ENCODE measurements at regions not wholly inside any gene's neighbourhood (a gene's known extent, or its start where the extent isn't known, plus 50 kb on each side); places are given as distances from the start of the nearest gene placed in this dataset.

DNA sequence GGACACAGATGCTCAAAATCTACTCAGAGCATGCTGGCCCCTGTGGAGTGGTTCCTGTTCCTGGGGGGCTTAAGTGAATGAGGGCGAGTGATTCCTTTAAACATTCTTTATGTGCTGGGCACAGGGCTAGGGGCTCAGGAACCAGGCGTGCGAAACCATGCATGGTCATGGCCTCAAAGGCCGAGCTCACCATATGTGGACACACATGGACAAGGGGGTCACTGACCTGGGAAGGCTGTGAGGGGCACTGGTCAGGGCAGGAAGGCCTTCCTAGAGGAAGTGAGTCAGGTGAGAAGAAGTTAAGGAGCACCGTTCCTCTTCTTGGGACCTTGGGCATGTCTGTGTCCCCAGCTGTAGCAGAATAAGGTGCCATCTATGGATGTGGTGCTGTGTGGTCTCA lies 74.6 kb upstream of the BHLHE23 start:
- no peak overlapping the region for H2AFZ ChIP-seq (ENCODE audit: low read depth, low read length, severe bottlenecking)
- no peaks in the 10 kb centered on the region for H3F3A ChIP-seq (ENCODE audit: insufficient read depth)
- no peak for TF ChIP-seq EZH2phosphoT487 (conservative IDR thresholded peaks at IDR 0.05; ENCODE audit: low read length)
- TF ChIP-seq, protein P1, sequence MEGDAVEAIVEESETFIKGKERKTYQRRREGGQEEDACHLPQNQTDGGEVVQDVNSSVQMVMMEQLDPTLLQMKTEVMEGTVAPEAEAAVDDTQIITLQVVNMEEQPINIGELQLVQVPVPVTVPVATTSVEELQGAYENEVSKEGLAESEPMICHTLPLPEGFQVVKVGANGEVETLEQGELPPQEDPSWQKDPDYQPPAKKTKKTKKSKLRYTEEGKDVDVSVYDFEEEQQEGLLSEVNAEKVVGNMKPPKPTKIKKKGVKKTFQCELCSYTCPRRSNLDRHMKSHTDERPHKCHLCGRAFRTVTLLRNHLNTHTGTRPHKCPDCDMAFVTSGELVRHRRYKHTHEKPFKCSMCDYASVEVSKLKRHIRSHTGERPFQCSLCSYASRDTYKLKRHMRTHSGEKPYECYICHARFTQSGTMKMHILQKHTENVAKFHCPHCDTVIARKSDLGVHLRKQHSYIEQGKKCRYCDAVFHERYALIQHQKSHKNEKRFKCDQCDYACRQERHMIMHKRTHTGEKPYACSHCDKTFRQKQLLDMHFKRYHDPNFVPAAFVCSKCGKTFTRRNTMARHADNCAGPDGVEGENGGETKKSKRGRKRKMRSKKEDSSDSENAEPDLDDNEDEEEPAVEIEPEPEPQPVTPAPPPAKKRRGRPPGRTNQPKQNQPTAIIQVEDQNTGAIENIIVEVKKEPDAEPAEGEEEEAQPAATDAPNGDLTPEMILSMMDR (IDR thresholded peaks at IDR 0.05; ENCODE audit: insufficient read depth, low read length, poor library complexity, severe bottlenecking): no peak
- H4K20me1 ChIP-seq (ENCODE audit: low read depth, low read length): no peaks in the 10 kb centered on the region
- no peak overlapping the region for H3K9ac ChIP-seq (ENCODE audit: low read length)
- no peaks in the 10 kb centered on the region for H3K9me3 ChIP-seq (ENCODE audit: insufficient read depth, low read length)
- H3K9me2 ChIP-seq (replicated peaks; ENCODE audit: insufficient read depth, low read length): no peaks in the 10 kb centered on the region
- no peaks in the 10 kb centered on the region for H3K79me2 ChIP-seq (ENCODE audit: insufficient read depth, low read length)
- no peaks in the 10 kb centered on the region for H3K27me3 ChIP-seq (ENCODE audit: low read length)
- H3K4me3 ChIP-seq (ENCODE audit: insufficient read depth, low read length, poor library complexity, severe bottlenecking): no peak overlapping the region
- no peak overlapping the region for H3K4me2 ChIP-seq (ENCODE audit: low read depth, low read length, poor library complexity, severe bottlenecking)
- H3K36me3 ChIP-seq (ENCODE audit: low read length): no peaks in the 10 kb centered on the region
- no peak overlapping the region for H3K27ac ChIP-seq (ENCODE audit: low read depth, low read length)

DNA sequence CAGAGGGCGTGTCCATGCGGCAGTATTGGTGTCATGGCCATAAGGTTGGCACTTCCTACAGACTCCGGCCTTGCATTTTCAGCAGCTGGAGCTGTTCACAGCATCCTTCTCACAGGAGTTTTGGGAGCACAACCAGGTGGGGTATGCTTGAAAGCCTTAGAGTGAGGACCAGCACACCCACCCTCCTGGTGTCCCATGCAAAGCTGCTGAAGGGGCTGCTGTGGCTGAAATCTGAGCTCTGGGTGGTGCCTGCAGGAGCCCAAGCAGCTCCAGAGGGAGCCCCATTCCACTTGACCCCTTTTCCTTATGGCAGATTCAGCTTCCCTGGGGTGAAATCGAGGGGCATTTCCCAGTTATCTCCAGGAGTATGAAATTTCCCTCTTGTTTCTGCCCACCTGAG lies 74.0 kb upstream of the BHLHE23 start:
- Histone ChIP-seq H3F3A (ENCODE audit: insufficient read depth) (no peaks in the 10 kb centered on the region), H3K9me2 (replicated peaks; ENCODE audit: insufficient read depth, low read length) (no peaks in the 10 kb centered on the region), H3K4me2 (ENCODE audit: low read depth, low read length, poor library complexity, severe bottlenecking) (no peak overlapping the region), H3K4me3 (ENCODE audit: insufficient read depth, low read length, poor library complexity, severe bottlenecking) (no peak overlapping the region), H3K9me3 (ENCODE audit: insufficient read depth, low read length) (no peaks in the 10 kb centered on the region), H3K36me3 (ENCODE audit: low read length) (no peaks in the 10 kb centered on the region), H3K9ac (ENCODE audit: low read length) (no peak overlapping the region), H3K27ac (ENCODE audit: low read depth, low read length) (no peak overlapping the region), H2AFZ (ENCODE audit: low read depth, low read length, severe bottlenecking) (no peak overlapping the region), H3K27me3 (ENCODE audit: low read length) (no peaks in the 10 kb centered on the region), H3K79me2 (ENCODE audit: insufficient read depth, low read length) (no peaks in the 10 kb centered on the region), H4K20me1 (ENCODE audit: low read depth, low read length) (no peaks in the 10 kb centered on the region)
- TF ChIP-seq EZH2phosphoT487 (conservative IDR thresholded peaks at IDR 0.05; ENCODE audit: low read length): no peak
- TF ChIP-seq, protein P1 (IDR thresholded peaks at IDR 0.05; ENCODE audit: insufficient read depth, low read length, poor library complexity, severe bottlenecking): no peak

DNA sequence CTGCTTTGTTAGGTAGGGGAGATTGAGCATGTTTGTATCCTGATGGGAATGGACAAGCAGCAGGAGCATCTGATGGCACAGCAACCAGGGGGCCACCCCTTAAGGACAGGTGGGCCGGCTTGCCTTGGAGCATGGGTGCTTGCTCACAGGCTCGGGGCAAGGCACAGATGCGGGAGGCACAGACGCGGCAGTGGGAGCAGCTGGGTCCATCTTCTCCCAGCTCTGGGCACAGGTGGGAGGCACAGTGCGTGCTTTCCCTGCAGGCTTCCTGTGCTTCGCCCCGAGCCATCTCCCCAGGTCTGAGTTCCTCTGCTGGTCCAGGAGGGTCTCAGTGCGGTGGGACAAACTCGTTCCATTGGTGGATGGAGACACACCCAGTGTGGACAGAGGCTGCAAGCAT lies 73.6 kb upstream of the BHLHE23 start:
- no peak overlapping the region for H2AFZ ChIP-seq (ENCODE audit: low read depth, low read length, severe bottlenecking)
- H3F3A ChIP-seq (ENCODE audit: insufficient read depth): no peaks in the 10 kb centered on the region
- no peaks in the 10 kb centered on the region for H3K27me3 ChIP-seq (ENCODE audit: low read length)
- H3K79me2 ChIP-seq (ENCODE audit: insufficient read depth, low read length): no peaks in the 10 kb centered on the region
- no peaks in the 10 kb centered on the region for H3K9me2 ChIP-seq (replicated peaks; ENCODE audit: insufficient read depth, low read length)
- TF ChIP-seq, protein P1 (IDR thresholded peaks at IDR 0.05; ENCODE audit: insufficient read depth, low read length, poor library complexity, severe bottlenecking): no peak
- no peak for TF ChIP-seq EZH2phosphoT487 (conservative IDR thresholded peaks at IDR 0.05; ENCODE audit: low read length)
- H3K4me2 ChIP-seq (ENCODE audit: low read depth, low read length, poor library complexity, severe bottlenecking): no peak overlapping the region
- H3K9me3 ChIP-seq (ENCODE audit: insufficient read depth, low read length): no peaks in the 10 kb centered on the region
- H3K9ac ChIP-seq (ENCODE audit: low read length): no peak overlapping the region
- H3K36me3 ChIP-seq (ENCODE audit: low read length): no peaks in the 10 kb centered on the region
- no peak overlapping the region for H3K4me3 ChIP-seq (ENCODE audit: insufficient read depth, low read length, poor library complexity, severe bottlenecking)
- H4K20me1 ChIP-seq (ENCODE audit: low read depth, low read length): no peaks in the 10 kb centered on the region
- H3K27ac ChIP-seq (ENCODE audit: low read depth, low read length): no peak overlapping the region
